ENCODE measurements at regions not wholly inside any gene's neighbourhood (a gene's known extent, or its start where the extent isn't known, plus 50 kb on each side); places are given as distances from the start of the nearest gene placed in this dataset.

GRCh38 chr15:66638377-66638776 lies 63.7 kb upstream of the SMAD6 start:
- TF ChIP-seq ATF3 (IDR thresholded peaks at IDR 0.05) (no peak), SIN3A (IDR thresholded peaks at IDR 0.05; ENCODE audit: low read depth) (no peak), RAD21 (IDR thresholded peaks at IDR 0.05; ENCODE audit: low read depth) (no peak), CEBPB (IDR thresholded peaks at IDR 0.05; ENCODE audit: low read depth) (no peak), TCF7L2 (IDR thresholded peaks at IDR 0.05; ENCODE audit: borderline replicate concordance, extremely low read depth, insufficient read depth, insufficient read length) (no peak), ZFX (IDR thresholded peaks at IDR 0.05) (no peak), JUND (IDR thresholded peaks at IDR 0.05) (no peak), SP1 (IDR thresholded peaks at IDR 0.05; ENCODE audit: low read depth) (no peak)
- TF ChIP-seq, protein P1, sequence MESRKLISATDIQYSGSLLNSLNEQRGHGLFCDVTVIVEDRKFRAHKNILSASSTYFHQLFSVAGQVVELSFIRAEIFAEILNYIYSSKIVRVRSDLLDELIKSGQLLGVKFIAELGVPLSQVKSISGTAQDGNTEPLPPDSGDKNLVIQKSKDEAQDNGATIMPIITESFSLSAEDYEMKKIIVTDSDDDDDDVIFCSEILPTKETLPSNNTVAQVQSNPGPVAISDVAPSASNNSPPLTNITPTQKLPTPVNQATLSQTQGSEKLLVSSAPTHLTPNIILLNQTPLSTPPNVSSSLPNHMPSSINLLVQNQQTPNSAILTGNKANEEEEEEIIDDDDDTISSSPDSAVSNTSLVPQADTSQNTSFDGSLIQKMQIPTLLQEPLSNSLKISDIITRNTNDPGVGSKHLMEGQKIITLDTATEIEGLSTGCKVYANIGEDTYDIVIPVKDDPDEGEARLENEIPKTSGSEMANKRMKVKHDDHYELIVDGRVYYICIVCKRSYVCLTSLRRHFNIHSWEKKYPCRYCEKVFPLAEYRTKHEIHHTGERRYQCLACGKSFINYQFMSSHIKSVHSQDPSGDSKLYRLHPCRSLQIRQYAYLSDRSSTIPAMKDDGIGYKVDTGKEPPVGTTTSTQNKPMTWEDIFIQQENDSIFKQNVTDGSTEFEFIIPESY (IDR thresholded peaks at IDR 0.05; ENCODE audit: extremely low read depth, insufficient replicate concordance, low read length), result no peak
- TF ChIP-seq, protein P2, sequence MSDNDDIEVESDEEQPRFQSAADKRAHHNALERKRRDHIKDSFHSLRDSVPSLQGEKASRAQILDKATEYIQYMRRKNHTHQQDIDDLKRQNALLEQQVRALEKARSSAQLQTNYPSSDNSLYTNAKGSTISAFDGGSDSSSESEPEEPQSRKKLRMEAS (IDR thresholded peaks at IDR 0.05), result no peak
- TF ChIP-seq, protein P3, sequence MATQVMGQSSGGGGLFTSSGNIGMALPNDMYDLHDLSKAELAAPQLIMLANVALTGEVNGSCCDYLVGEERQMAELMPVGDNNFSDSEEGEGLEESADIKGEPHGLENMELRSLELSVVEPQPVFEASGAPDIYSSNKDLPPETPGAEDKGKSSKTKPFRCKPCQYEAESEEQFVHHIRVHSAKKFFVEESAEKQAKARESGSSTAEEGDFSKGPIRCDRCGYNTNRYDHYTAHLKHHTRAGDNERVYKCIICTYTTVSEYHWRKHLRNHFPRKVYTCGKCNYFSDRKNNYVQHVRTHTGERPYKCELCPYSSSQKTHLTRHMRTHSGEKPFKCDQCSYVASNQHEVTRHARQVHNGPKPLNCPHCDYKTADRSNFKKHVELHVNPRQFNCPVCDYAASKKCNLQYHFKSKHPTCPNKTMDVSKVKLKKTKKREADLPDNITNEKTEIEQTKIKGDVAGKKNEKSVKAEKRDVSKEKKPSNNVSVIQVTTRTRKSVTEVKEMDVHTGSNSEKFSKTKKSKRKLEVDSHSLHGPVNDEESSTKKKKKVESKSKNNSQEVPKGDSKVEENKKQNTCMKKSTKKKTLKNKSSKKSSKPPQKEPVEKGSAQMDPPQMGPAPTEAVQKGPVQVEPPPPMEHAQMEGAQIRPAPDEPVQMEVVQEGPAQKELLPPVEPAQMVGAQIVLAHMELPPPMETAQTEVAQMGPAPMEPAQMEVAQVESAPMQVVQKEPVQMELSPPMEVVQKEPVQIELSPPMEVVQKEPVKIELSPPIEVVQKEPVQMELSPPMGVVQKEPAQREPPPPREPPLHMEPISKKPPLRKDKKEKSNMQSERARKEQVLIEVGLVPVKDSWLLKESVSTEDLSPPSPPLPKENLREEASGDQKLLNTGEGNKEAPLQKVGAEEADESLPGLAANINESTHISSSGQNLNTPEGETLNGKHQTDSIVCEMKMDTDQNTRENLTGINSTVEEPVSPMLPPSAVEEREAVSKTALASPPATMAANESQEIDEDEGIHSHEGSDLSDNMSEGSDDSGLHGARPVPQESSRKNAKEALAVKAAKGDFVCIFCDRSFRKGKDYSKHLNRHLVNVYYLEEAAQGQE (IDR thresholded peaks at IDR 0.05; ENCODE audit: low read depth), result no peak
- RAD21 ChIA-PET (ENCODE audit: low non-redundant PET in 1 of 2, low total read pairs in 2 of 2, uncharacterized antibody in 2 of 2, unreplicated experiment in 2 of 2), result no interaction called here
- no peaks in the 10 kb centered on the region for H4K20me1 ChIP-seq (ENCODE audit: insufficient read depth)
- no peak overlapping the region for H3K9ac ChIP-seq (ENCODE audit: low read length)
- no peak overlapping the region for H3K4me3 ChIP-seq (replicated peaks in 1 of 2; ENCODE audit: low read depth in 1 of 2, low read length in 2 of 2)
- no peak overlapping the region for H3K4me2 ChIP-seq (ENCODE audit: low read length)
- H3K79me2 ChIP-seq (ENCODE audit: insufficient read depth, low read length), result no peaks in the 10 kb centered on the region
- H3K27me3 ChIP-seq (ENCODE audit: insufficient read depth, low read length), result no peaks in the 10 kb centered on the region
- no peaks in the 10 kb centered on the region for H3K4me1 ChIP-seq (ENCODE audit: control insufficient read depth in 1 of 2, insufficient read depth in 2 of 2, low read length in 2 of 2)
- H3K9me2 ChIP-seq (ENCODE audit: insufficient read depth), result no peaks in the 10 kb centered on the region
- no peaks in the 10 kb centered on the region for H3K9me3 ChIP-seq (ENCODE audit: control insufficient read depth in 1 of 2, insufficient read depth in 1 of 2, low read depth in 1 of 2, low read length in 2 of 2)
- CTCF ChIA-PET, result interaction anchor here (0.7 to 1.1 kb wide), 2 partner anchors 20 to 60 kb away, joined by 3 read pairs; no protein-coding TSS in a partner anchor
- BruUV-seq (replicated peaks), result no TSS peak
- H2AFZ ChIP-seq (ENCODE audit: low read depth, low read length, poor library complexity, severe bottlenecking), result no peak overlapping the region
- H3K27ac ChIP-seq (ENCODE audit: low read depth, low read length), result no peak overlapping the region
- intact Hi-C loops (cut with micrococcal nuclease), result no loop called here
- POLR2A ChIA-PET, result no interaction called here
- ATAC-seq (no peak), DNase-seq (ENCODE audit: low read depth, low spot score) (no peak)
- no peaks in the 10 kb centered on the region for H3K36me3 ChIP-seq (ENCODE audit: control insufficient read depth in 1 of 2, insufficient read depth in 2 of 2, low read length in 2 of 2)
